ENCODE measurements at regions not wholly inside any gene's neighbourhood (a gene's known extent, or its start where the extent isn't known, plus 50 kb on each side); places are given as distances from the start of the nearest gene placed in this dataset.
"Not testable (repeated sequence)": the region's sequence is repeated elsewhere in the genome, so short reads cannot be mapped to it uniquely, and the experiment has no call there.

DNA sequence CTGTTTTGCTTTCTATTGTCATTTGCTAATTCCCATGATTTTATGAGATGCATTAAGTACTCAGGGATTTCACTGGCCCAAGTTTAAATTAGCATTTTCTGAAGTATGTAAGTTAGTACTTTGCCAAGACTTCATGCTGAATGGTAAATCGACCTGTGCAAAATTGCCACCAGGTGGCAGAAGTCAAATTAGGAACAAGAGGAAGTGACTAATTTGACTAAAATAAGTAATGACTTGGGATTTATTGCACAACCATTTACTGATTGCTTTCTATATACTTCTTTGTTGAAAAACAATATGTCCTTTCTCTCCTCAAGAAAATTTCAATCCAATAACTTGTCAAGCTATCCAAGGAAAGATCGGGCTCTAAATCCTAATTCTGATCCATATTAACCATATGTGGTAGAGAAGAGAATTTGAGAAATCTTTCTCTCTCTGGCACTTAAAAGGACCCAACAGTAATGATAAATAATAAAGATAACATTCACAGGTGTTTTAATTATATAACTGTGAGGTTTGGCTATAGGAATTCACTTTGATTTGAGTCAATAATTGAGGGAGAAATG, 253.7 kb upstream of the CHORDC1 start:
- Histone ChIP-seq H3K4me3 (ENCODE audit: low read length) (no peak overlapping the region), H3K27ac (ENCODE audit: low read depth, low read length) (no peak overlapping the region), H3K36me3 (ENCODE audit: control insufficient read depth, insufficient read depth, low read length) (no peaks in the 10 kb centered on the region), H3K4me1 (ENCODE audit: control insufficient read depth, insufficient read depth, low read length) (no peaks in the 10 kb centered on the region), H3K9ac (ENCODE audit: low read length) (no peak overlapping the region), H3K27me3 (ENCODE audit: control insufficient read depth, insufficient read depth, low read length) (no peaks in the 10 kb centered on the region)

DNA sequence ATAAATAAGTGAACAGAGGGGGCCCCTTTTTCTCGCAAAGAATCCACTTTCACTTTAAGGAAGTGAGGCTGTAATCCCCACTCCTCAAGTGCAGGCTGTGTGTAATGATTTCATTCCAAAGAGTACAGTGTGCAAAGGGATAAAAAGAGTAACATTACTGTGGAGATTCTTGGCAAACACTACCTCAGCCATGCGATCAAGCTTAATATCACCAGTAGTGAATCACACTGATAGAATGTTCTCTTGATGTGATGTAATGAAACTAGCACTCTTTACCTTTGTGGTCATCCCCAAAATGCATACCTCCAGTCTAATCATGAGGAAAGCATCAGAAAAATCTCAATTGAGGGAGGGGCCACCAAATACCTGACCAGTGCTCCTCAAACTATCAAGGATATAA, 246.1 kb upstream of the CHORDC1 start:
- Histone ChIP-seq H3K27me3 (ENCODE audit: control insufficient read depth, insufficient read depth, low read length) (no peaks in the 10 kb centered on the region), H3K4me1 (ENCODE audit: control insufficient read depth, insufficient read depth, low read length) (no peaks in the 10 kb centered on the region), H3K4me3 (ENCODE audit: low read length) (no peak overlapping the region), H3K27ac (ENCODE audit: low read depth, low read length) (no peak overlapping the region), H3K36me3 (ENCODE audit: control insufficient read depth, insufficient read depth, low read length) (no peaks in the 10 kb centered on the region), H3K9ac (ENCODE audit: low read length) (no peak overlapping the region)

- no peak overlapping the region for H3K27ac ChIP-seq (ENCODE audit: low read depth, low read length)
- no peaks in the 10 kb centered on the region for H3K27me3 ChIP-seq (ENCODE audit: control insufficient read depth, insufficient read depth, low read length)
- H3K4me3 ChIP-seq (ENCODE audit: low read length), result no peak overlapping the region
- H3K4me1 ChIP-seq (ENCODE audit: control insufficient read depth, insufficient read depth, low read length), result no peaks in the 10 kb centered on the region
- H3K36me3 ChIP-seq (ENCODE audit: control insufficient read depth, insufficient read depth, low read length), result no peaks in the 10 kb centered on the region
- H3K9ac ChIP-seq (ENCODE audit: low read length), result no peak overlapping the region
Measured at GRCh38 chr11:90465553-90465952, 242.7 kb upstream of the CHORDC1 start.

GRCh38 chr11:90455347-90455920, 232.6 kb upstream of the CHORDC1 start:
- H3K4me3 ChIP-seq (ENCODE audit: low read length); H3K27me3 ChIP-seq (ENCODE audit: control insufficient read depth, insufficient read depth, low read length); H3K36me3 ChIP-seq (ENCODE audit: control insufficient read depth, insufficient read depth, low read length); H3K4me1 ChIP-seq (ENCODE audit: control insufficient read depth, insufficient read depth, low read length); H3K9ac ChIP-seq (ENCODE audit: low read length); H3K27ac ChIP-seq (ENCODE audit: low read depth, low read length): not testable (repeated sequence)

GRCh38 chr11:90453525-90453924, 230.7 kb upstream of the CHORDC1 start:
- no peak overlapping the region for H3K4me3 ChIP-seq (ENCODE audit: low read length)

GRCh38 chr11:90449606-90450005, 226.8 kb upstream of the CHORDC1 start:
- Histone ChIP-seq H3K9ac (ENCODE audit: low read length) (no peak overlapping the region), H3K27ac (ENCODE audit: low read depth, low read length) (no peak overlapping the region), H3K4me3 (ENCODE audit: low read length) (no peak overlapping the region), H3K36me3 (ENCODE audit: control insufficient read depth, insufficient read depth, low read length) (no peaks in the 10 kb centered on the region), H3K4me1 (ENCODE audit: control insufficient read depth, insufficient read depth, low read length) (no peaks in the 10 kb centered on the region), H3K27me3 (ENCODE audit: control insufficient read depth, insufficient read depth, low read length) (no peaks in the 10 kb centered on the region)

More at GRCh38 chr11:90453525-90453924, 230.7 kb upstream of the CHORDC1 start:
- Histone ChIP-seq H3K27me3 (ENCODE audit: control insufficient read depth, insufficient read depth, low read length) (no peaks in the 10 kb centered on the region), H3K36me3 (ENCODE audit: control insufficient read depth, insufficient read depth, low read length) (no peaks in the 10 kb centered on the region), H3K9ac (ENCODE audit: low read length) (no peak overlapping the region), H3K27ac (ENCODE audit: low read depth, low read length) (no peak overlapping the region), H3K4me1 (ENCODE audit: control insufficient read depth, insufficient read depth, low read length) (no peaks in the 10 kb centered on the region)

- H3K36me3 ChIP-seq (ENCODE audit: control insufficient read depth, insufficient read depth, low read length), result no peaks in the 10 kb centered on the region
- no peaks in the 10 kb centered on the region for H3K4me1 ChIP-seq (ENCODE audit: control insufficient read depth, insufficient read depth, low read length)
- H3K27ac ChIP-seq (ENCODE audit: low read depth, low read length), result no peak overlapping the region
- H3K27me3 ChIP-seq (ENCODE audit: control insufficient read depth, insufficient read depth, low read length), result no peaks in the 10 kb centered on the region
- no peak overlapping the region for H3K4me3 ChIP-seq (ENCODE audit: low read length)
- no peak overlapping the region for H3K9ac ChIP-seq (ENCODE audit: low read length)
Measured at GRCh38 chr11:90448256-90448655, 225.4 kb upstream of the CHORDC1 start.

- Histone ChIP-seq H3K27ac (ENCODE audit: low read depth, low read length) (no peak overlapping the region), H3K4me3 (ENCODE audit: low read length) (no peak overlapping the region), H3K36me3 (ENCODE audit: control insufficient read depth, insufficient read depth, low read length) (no peaks in the 10 kb centered on the region), H3K27me3 (ENCODE audit: control insufficient read depth, insufficient read depth, low read length) (no peaks in the 10 kb centered on the region), H3K9ac (ENCODE audit: low read length) (no peak overlapping the region), H3K4me1 (ENCODE audit: control insufficient read depth, insufficient read depth, low read length) (no peaks in the 10 kb centered on the region)
Measured at GRCh38 chr11:90447618-90448017, 224.8 kb upstream of the CHORDC1 start.

- Histone ChIP-seq H3K4me1 (ENCODE audit: control insufficient read depth, insufficient read depth, low read length) (no peaks in the 10 kb centered on the region), H3K27me3 (ENCODE audit: control insufficient read depth, insufficient read depth, low read length) (no peaks in the 10 kb centered on the region), H3K4me3 (ENCODE audit: low read length) (no peak overlapping the region), H3K27ac (ENCODE audit: low read depth, low read length) (no peak overlapping the region), H3K9ac (ENCODE audit: low read length) (no peak overlapping the region), H3K36me3 (ENCODE audit: control insufficient read depth, insufficient read depth, low read length) (no peaks in the 10 kb centered on the region)
Measured at GRCh38 chr11:90446207-90446606, 223.4 kb upstream of the CHORDC1 start.

DNA sequence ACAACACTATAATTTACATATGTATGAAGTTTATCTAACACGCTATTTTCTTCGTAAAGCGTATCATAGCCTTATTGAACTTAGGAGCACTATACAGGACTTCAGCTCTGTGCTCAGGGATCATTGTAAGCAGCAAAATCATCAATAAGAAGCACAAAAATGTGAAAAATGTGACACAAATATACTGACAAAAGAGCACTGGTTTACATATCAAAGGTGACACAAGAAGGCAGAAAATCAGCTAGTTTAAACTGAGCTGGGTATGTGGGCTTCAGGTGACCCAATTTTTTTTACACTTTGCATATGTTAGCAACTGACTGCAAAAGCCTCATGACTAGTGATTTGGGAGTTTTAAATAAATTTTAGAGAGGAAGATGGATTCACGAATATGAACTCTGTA, 215.2 kb upstream of the CHORDC1 start:
- Histone ChIP-seq H3K4me1 (ENCODE audit: control insufficient read depth, insufficient read depth, low read length) (no peaks in the 10 kb centered on the region), H3K36me3 (ENCODE audit: control insufficient read depth, insufficient read depth, low read length) (no peaks in the 10 kb centered on the region), H3K9ac (ENCODE audit: low read length) (no peak overlapping the region)

DNA sequence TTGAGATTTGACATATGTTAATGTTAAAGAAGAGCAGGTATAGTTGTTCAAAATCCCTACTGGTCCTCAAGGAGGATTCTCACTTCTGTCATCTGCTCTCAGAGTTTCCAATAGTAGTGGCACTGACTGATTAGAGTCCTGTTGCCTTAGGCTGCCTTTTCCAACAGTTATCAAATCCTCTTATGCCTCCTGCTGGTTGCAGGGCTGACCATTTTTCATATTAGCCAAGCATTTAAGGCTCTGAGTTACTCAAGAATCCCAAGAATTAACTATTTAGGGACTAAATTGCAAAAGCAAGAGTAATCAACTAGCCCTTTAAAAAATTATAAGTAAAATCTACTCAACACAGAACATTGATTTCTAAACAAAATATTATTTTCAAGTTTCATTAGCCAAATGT, 212.0 kb upstream of the CHORDC1 start:
- Histone ChIP-seq H3K36me3 (ENCODE audit: control insufficient read depth, insufficient read depth, low read length) (no peaks in the 10 kb centered on the region), H3K4me3 (ENCODE audit: low read length) (no peak overlapping the region), H3K4me1 (ENCODE audit: control insufficient read depth, insufficient read depth, low read length) (no peaks in the 10 kb centered on the region)

More for the DNA sequence above, 215.2 kb upstream of the CHORDC1 start:
- H3K27me3 ChIP-seq (ENCODE audit: control insufficient read depth, insufficient read depth, low read length), result no peaks in the 10 kb centered on the region
- no peak overlapping the region for H3K27ac ChIP-seq (ENCODE audit: low read depth, low read length)
- H3K4me3 ChIP-seq (ENCODE audit: low read length), result no peak overlapping the region

DNA sequence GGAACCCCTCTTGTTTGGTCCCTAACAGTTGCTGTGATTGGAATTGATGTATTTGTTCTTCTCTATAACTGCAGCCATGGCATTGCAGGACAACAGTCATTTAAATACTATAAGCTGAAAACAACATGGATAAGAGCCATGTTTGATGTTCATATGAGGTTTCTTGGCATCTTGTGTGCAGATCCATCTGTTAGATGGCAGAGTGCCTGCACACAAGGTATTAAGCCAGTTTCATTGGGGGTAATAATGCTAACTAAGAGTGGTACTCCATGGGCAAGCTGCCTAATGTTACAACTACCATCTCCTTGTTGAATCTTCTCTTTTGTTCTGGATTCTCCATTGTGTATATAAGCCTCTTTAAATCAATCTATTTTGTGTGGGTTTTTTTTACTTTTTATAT, 206.0 kb upstream of the CHORDC1 start:
- H3K9ac ChIP-seq (ENCODE audit: low read length), result no peak overlapping the region
- H3K4me1 ChIP-seq (ENCODE audit: control insufficient read depth, insufficient read depth, low read length), result no peaks in the 10 kb centered on the region
- no peak overlapping the region for H3K27ac ChIP-seq (ENCODE audit: low read depth, low read length)
- H3K27me3 ChIP-seq (ENCODE audit: control insufficient read depth, insufficient read depth, low read length), result no peaks in the 10 kb centered on the region
- H3K4me3 ChIP-seq (ENCODE audit: low read length), result no peak overlapping the region
- no peaks in the 10 kb centered on the region for H3K36me3 ChIP-seq (ENCODE audit: control insufficient read depth, insufficient read depth, low read length)

More for the DNA sequence above, 212.0 kb upstream of the CHORDC1 start:
- H3K27me3 ChIP-seq (ENCODE audit: control insufficient read depth, insufficient read depth, low read length), result no peaks in the 10 kb centered on the region
- no peak overlapping the region for H3K27ac ChIP-seq (ENCODE audit: low read depth, low read length)
- H3K9ac ChIP-seq (ENCODE audit: low read length), result no peak overlapping the region

DNA sequence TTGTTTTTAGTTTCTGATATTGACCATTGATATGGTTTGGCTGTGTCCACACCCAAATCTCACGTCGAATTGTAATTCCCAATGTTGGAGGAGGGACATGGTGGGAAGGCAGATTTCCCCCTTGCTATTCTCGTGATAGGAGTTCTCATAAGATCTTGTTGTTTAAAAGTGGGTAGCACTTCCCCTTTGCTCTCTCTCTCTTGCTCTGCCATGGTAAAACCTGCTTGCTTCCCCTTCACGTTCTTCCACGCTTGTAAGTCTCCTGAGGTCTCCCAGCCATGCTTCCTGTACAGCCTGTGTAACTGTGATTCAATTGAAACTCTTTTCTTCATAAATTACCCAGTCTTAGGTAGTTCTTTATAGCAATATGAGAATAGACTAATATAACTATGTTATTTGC, 203.6 kb upstream of the CHORDC1 start:
- H3K27ac ChIP-seq (ENCODE audit: low read depth, low read length), result no peak overlapping the region
- no peak overlapping the region for H3K9ac ChIP-seq (ENCODE audit: low read length)
- H3K4me3 ChIP-seq (ENCODE audit: low read length), result no peak overlapping the region
- no peaks in the 10 kb centered on the region for H3K4me1 ChIP-seq (ENCODE audit: control insufficient read depth, insufficient read depth, low read length)
- no peaks in the 10 kb centered on the region for H3K36me3 ChIP-seq (ENCODE audit: control insufficient read depth, insufficient read depth, low read length)
- H3K27me3 ChIP-seq (ENCODE audit: control insufficient read depth, insufficient read depth, low read length), result no peaks in the 10 kb centered on the region

Measured in rectal smooth muscle tissue (tissue), 1 donor.